Natural killer cell (primary cell): ENCODE measurements at regions not wholly inside any gene's neighbourhood (a gene's known extent, or its start where the extent isn't known, plus 50 kb on each side); places are given as distances from the start of the nearest gene placed in this dataset.

Experiments used
- ATAC-seq, 3 donors: fragments of 150-1000 bp in 2 of 3; fragments of 200-7000 bp in 1 of 3; cut with Tn5 transposase; 1 replicate in 1 of 3; 2 replicates in 2 of 3; pipeline ENCODE4 v1.10.0; 2021; ENCODE audit warnings: mild to moderate bottlenecking in 2 of 3, moderate library complexity in 2 of 3
- DNase-seq, 2 donors: peaks; one replicate each; pipeline versions ENCODE4 v3.0.0 to v3.0.0-alpha.2; 2013 to 2021; ENCODE audit warnings: mixed read lengths in 1 of 2
- H3K27ac ChIP-seq: one replicate; pipeline ENCODE4 v1.5.1; 2013; ENCODE audit warnings: mild to moderate bottlenecking, low read length
- H3K27me3 ChIP-seq: one replicate; pipeline ENCODE4 v1.6.1; 2013; ENCODE audit warnings: low read length; ENCODE audit not compliant: control insufficient read depth, insufficient read depth
- H3K36me3 ChIP-seq: one replicate; pipeline ENCODE4 v1.6.1; 2013; ENCODE audit warnings: low read length; ENCODE audit not compliant: control insufficient read depth, insufficient read depth
- H3K4me1 ChIP-seq: one replicate; pipeline ENCODE4 v1.6.1; 2013; ENCODE audit warnings: low read length; ENCODE audit not compliant: control insufficient read depth, insufficient read depth
- H3K4me3 ChIP-seq: one replicate; pipeline ENCODE4 v1.5.1; 2013; ENCODE audit warnings: low read length
- H3K9me3 ChIP-seq: one replicate; pipeline ENCODE4 v1.6.1; 2013; ENCODE audit warnings: low read length; ENCODE audit not compliant: control insufficient read depth, insufficient read depth
- H3K27ac Mint-ChIP-seq, 2 donors: one replicate each; pipeline ENCODE4 v1.8.0; 2022; ENCODE audit warnings: mild to moderate bottlenecking in 2 of 2, mixed read lengths in 2 of 2, moderate library complexity in 1 of 2
- H3K27me3 Mint-ChIP-seq, 2 donors: one replicate each; pipeline ENCODE4 v1.8.0; 2022; ENCODE audit warnings: low read depth in 2 of 2, mixed read lengths in 2 of 2
- H3K36me3 Mint-ChIP-seq: one replicate; pipeline ENCODE4 v1.8.0; 2022; ENCODE audit warnings: mixed read lengths
- H3K4me1 Mint-ChIP-seq, 2 donors: one replicate each; pipeline ENCODE4 v1.8.0; 2022; ENCODE audit warnings: mixed read lengths in 2 of 2
- H3K4me3 Mint-ChIP-seq: one replicate; pipeline ENCODE4 v1.8.0; 2022; ENCODE audit warnings: mild to moderate bottlenecking, moderate library complexity, mixed read lengths
- H3K9me3 Mint-ChIP-seq, 2 donors: one replicate each; pipeline ENCODE4 v1.8.0; 2022; ENCODE audit warnings: mixed read lengths in 2 of 2
- WGBS: methylation state at CpG from one replicate; pipeline ENCODE4 v1.1.7; 2013; ENCODE audit warnings: missing lambda C conversion rate; ENCODE audit not compliant: insufficient coverage; 5-methylcytosine and 5-hydroxymethylcytosine counted together
- intact Hi-C: fragments of 100-400 bp; cut with micrococcal nuclease; formaldehyde crosslinking; loops from one replicate; pipeline ENCODE4 v1.14.2; 2022
- TF ChIP-seq, protein P1 (sequence below): fragments of 200-600 bp; IDR thresholded peaks from one replicate; pipeline ENCODE4 v1.8.0; 2022; ENCODE audit warnings: antibody characterized with exemption

DNA sequence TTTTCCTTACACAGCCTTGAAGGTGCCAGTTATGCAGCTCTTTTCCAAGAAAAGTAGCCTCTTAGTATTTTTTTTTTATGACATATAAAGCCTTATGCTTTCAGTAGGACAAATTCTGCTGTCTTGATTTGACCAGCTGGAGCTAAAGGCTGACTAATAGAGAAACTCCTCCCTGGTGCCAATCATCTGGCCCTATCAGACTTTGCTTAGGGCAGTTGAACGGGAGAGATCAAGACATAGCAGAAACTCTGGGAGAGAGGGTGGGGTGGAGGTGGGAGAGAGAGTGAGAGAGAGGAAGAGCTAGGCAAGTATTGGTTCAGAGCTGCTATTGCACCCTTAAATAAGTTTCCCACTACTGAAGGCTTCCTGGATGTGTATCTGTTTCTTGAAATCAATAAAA, 100.2 kb downstream of the SEC61B start:
- no peaks in the 10 kb centered on the region for H3K9me3 ChIP-seq
- intact Hi-C loops, result no loop called here
- no peak overlapping the region for H3K4me3 Mint-ChIP-seq
- no peaks in the 10 kb centered on the region for H3K9me3 Mint-ChIP-seq
- DNase-seq (no peak), ATAC-seq (no peak)
- no peaks in the 10 kb centered on the region for H3K4me1 Mint-ChIP-seq
- no peaks in the 10 kb centered on the region for H3K4me1 ChIP-seq
- 20% methylated on average over 1 of the region's 1 CpG for WGBS
- H3K27me3 Mint-ChIP-seq, result peaks cover 15 to 36% of the 10 kb centered on the region in 2 donors
- no peaks in the 10 kb centered on the region for H3K27me3 ChIP-seq
- no peaks in the 10 kb centered on the region for H3K36me3 Mint-ChIP-seq
- H3K27ac ChIP-seq, result no peak overlapping the region
- H3K27ac Mint-ChIP-seq, result no peak overlapping the region
- H3K36me3 ChIP-seq, result no peaks in the 10 kb centered on the region
- no peak overlapping the region for H3K4me3 ChIP-seq
- TF ChIP-seq, protein P1, sequence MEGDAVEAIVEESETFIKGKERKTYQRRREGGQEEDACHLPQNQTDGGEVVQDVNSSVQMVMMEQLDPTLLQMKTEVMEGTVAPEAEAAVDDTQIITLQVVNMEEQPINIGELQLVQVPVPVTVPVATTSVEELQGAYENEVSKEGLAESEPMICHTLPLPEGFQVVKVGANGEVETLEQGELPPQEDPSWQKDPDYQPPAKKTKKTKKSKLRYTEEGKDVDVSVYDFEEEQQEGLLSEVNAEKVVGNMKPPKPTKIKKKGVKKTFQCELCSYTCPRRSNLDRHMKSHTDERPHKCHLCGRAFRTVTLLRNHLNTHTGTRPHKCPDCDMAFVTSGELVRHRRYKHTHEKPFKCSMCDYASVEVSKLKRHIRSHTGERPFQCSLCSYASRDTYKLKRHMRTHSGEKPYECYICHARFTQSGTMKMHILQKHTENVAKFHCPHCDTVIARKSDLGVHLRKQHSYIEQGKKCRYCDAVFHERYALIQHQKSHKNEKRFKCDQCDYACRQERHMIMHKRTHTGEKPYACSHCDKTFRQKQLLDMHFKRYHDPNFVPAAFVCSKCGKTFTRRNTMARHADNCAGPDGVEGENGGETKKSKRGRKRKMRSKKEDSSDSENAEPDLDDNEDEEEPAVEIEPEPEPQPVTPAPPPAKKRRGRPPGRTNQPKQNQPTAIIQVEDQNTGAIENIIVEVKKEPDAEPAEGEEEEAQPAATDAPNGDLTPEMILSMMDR, result no peak

DNA sequence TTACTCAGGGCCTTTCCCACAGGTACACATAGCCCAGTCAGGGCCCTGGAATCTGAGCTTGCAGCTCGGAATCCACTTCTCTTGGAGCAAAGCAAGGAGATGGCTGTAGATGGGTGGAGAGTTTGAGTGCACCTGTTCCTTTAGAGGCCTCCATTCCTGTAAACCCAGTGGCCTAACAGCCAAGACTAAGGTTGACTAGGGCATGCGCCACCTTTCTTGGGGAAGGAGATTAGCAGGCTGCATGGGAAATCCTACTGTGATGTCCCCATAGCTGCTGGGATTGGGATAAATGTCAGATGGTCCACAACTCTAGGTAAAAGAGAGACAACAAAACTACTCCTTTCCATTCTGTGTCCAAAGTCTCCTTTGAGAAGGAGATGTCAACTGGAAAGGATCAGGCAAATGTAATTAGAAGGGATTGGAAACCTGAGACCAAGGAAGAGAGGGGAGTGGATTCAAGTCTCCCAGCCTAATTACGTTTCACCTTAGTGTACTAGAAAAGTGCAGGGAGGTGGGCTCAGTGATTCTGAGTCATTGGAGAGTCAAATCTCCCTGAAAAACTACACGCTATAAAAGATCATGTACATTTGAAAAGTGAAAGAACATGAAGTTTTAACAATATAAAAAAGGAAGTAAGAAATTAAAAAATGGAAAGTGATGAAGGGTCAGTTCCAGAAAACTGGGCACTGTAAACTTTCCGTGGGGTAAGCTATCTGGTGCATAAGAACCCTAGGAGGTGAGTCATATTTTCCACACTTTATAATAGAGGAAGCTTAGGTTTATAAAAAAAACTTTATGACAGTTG, 104.2 kb downstream of the SEC61B start:
- peaks cover 15 to 24% of the 10 kb centered on the region in 2 donors for H3K27me3 Mint-ChIP-seq

DNA sequence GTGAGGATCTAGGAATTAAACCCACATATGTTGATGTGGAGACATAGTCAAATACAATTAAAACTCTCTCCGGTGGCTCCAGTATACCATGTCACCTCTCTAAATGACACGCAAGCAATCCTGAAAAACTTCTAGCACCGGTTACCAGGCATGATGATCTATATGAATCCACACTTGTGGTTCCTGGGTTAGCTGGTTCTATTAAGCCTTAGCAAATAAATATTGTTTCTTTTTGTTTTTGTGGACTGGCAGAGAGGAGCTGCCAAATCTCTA, 104.8 kb downstream of the SEC61B start:
- ATAC-seq (no peak), DNase-seq (no peak)
- H3K4me1 ChIP-seq, result no peaks in the 10 kb centered on the region
- Mint-ChIP-seq H3K36me3 (no peaks in the 10 kb centered on the region), H3K4me1 (no peaks in the 10 kb centered on the region), H3K4me3 (no peak overlapping the region), H3K27ac (no peak overlapping the region), H3K27me3 (peaks cover 13 to 19% of the 10 kb centered on the region in 2 donors), H3K9me3 (no peaks in the 10 kb centered on the region)
- intact Hi-C loops, result no loop called here
- no peaks in the 10 kb centered on the region for H3K9me3 ChIP-seq
- H3K4me3 ChIP-seq, result no peak overlapping the region
- TF ChIP-seq, protein P1, result no peak
- H3K27ac ChIP-seq, result no peak overlapping the region
- no peaks in the 10 kb centered on the region for H3K27me3 ChIP-seq
- 93% methylated on average over 2 of the region's 3 CpGs for WGBS
- no peaks in the 10 kb centered on the region for H3K36me3 ChIP-seq

More for the DNA sequence above, 104.2 kb downstream of the SEC61B start:
- Histone ChIP-seq H3K4me1 (no peaks in the 10 kb centered on the region), H3K27ac (no peak overlapping the region), H3K9me3 (no peaks in the 10 kb centered on the region), H3K36me3 (no peaks in the 10 kb centered on the region), H3K27me3 (no peaks in the 10 kb centered on the region), H3K4me3 (no peak overlapping the region)
- TF ChIP-seq, protein P1, result no peak
- ATAC-seq (no peak), DNase-seq (no peak)
- 95% methylated on average over 4 of the region's 5 CpGs for WGBS
- Mint-ChIP-seq H3K4me3 (no peak overlapping the region), H3K4me1 (no peaks in the 10 kb centered on the region), H3K36me3 (no peaks in the 10 kb centered on the region), H3K27ac (no peak overlapping the region), H3K9me3 (no peaks in the 10 kb centered on the region)
- intact Hi-C loops, result no loop called here

DNA sequence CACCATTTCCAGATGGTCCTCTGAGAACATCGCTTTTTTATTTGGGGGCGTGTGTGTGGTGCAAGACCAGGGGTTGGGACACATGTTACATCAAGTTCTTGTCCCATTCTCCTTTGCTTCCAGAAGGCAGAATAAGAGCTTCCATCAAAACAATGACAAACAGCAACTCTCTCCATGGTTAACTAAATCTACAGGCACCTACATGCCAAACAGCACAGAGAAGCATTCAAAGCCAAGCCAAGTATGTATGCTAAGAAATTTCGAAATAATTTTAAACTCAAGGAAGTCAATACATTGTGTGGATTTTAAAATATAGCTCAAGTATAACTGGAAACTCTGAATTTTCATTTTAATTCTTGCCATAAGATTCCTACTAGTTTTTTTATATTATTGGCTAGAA, 105.6 kb downstream of the SEC61B start:
- Histone ChIP-seq H3K27ac (no peak overlapping the region), H3K4me1 (no peaks in the 10 kb centered on the region), H3K9me3 (no peaks in the 10 kb centered on the region), H3K27me3 (no peaks in the 10 kb centered on the region), H3K36me3 (no peaks in the 10 kb centered on the region), H3K4me3 (no peak overlapping the region)
- WGBS, result 92% methylated on average over 2 of the region's 3 CpGs
- TF ChIP-seq, protein P1, result no peak
- Mint-ChIP-seq H3K4me1 (no peaks in the 10 kb centered on the region), H3K4me3 (no peak overlapping the region), H3K36me3 (no peaks in the 10 kb centered on the region), H3K9me3 (no peaks in the 10 kb centered on the region), H3K27me3 (peaks cover 15 to 18% of the 10 kb centered on the region in 2 donors), H3K27ac (no peak overlapping the region)
- intact Hi-C loops, result no loop called here
- DNase-seq (no peak), ATAC-seq (no peak)
